ENCODE measurements at regions not wholly inside any gene's neighbourhood (a gene's known extent, or its start where the extent isn't known, plus 50 kb on each side); places are given as distances from the start of the nearest gene placed in this dataset.

DNA sequence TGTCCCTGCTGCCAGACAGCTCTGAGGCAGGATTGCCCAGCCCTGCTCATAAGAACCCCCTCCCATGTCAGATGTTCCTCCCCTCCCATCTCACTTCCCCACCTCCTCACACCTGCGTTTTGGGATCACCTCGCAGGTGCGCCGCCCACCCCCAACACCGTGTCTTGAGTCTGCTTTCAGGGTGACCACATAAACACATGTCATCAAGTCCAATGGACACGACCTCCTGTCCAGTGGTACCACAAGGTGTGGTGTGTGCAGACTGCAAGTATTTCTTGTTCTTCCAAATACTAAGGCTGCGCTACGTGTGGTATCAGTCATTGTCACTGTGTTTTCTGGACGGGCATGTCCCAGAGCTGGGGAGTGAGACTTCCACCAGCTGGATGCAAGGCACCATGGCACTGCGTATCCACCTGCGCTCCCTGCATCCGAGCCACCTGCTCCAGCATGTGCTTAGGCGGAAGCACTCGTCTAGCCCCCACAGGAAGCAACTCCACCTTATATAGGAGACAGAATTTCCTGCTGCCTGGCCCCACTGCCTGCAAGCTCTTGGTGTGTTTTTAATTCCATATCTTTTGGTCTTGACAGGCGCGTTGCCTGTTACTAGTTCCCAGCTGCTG, 119.7 kb upstream of the NXT1 start:
- H3K27ac ChIP-seq: no peak overlapping the region
- TF ChIP-seq, protein P1, sequence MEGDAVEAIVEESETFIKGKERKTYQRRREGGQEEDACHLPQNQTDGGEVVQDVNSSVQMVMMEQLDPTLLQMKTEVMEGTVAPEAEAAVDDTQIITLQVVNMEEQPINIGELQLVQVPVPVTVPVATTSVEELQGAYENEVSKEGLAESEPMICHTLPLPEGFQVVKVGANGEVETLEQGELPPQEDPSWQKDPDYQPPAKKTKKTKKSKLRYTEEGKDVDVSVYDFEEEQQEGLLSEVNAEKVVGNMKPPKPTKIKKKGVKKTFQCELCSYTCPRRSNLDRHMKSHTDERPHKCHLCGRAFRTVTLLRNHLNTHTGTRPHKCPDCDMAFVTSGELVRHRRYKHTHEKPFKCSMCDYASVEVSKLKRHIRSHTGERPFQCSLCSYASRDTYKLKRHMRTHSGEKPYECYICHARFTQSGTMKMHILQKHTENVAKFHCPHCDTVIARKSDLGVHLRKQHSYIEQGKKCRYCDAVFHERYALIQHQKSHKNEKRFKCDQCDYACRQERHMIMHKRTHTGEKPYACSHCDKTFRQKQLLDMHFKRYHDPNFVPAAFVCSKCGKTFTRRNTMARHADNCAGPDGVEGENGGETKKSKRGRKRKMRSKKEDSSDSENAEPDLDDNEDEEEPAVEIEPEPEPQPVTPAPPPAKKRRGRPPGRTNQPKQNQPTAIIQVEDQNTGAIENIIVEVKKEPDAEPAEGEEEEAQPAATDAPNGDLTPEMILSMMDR (conservative IDR thresholded peaks at IDR 0.05): no peak
- TF ChIP-seq ZFX (IDR thresholded peaks at IDR 0.05): no peak

DNA sequence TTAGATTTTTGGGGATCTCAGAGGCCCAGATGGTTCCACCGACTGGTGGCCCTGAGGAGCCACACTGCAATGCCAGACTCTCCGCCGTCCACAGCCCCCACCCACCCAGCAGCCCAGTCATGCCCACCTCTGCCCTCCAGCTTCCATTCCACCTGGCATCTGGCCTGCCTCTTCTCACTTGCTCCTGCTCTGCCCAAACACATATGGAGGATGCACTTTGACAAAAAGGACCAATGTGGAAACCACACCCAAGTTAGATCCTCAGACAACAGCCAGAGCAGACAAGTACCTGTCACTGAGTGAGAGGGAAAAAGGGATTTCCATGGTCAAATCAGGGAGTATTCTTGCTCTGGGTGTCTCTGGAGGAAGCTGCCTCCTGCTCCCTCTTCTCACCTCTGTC, 120.6 kb upstream of the NXT1 start:
- no peak for TF ChIP-seq ZFX (IDR thresholded peaks at IDR 0.05)
- TF ChIP-seq, protein P1 (conservative IDR thresholded peaks at IDR 0.05): no peak
- no peak overlapping the region for H3K27ac ChIP-seq

DNA sequence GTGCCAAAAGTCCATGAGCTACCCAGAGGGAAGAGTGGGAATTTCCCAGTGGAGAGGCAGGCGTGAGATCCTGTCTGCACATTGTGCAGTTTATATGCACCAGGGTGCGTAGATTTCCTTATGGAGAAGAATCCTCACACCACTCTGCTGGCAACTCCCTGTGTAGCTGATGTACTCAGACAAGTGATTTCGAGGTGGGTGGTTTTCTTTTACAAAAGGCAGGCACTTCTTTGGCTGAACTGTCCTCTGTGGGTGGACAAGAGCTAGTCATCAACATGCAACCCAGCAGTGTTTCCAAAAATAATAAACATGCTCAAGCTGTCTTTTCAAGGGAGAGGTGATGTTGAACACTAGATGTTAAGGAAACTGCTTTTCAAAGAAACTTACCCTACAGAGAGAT, 121.7 kb upstream of the NXT1 start:
- no peak for TF ChIP-seq ZFX (IDR thresholded peaks at IDR 0.05)
- TF ChIP-seq, protein P1 (conservative IDR thresholded peaks at IDR 0.05): no peak
- no peak overlapping the region for H3K27ac ChIP-seq

DNA sequence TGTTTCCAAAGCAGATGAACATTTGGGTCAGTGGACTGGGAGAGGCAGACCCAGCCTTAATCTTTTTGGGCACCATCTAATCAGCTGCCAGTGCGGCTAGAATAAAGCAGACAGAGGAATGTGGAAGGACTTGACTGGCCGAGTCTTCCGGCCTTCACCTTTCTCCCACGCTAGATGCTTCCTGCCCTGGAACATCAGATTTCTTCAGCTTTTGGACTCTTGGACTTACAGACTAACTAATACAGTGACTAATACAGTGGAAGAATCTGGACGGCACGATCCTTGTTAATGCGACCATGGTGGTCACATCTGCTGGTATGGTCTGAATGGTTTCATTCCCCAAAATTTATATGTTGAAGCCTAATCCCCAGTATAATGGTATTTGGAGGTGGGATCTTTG, 122.6 kb upstream of the NXT1 start:
- no peak overlapping the region for H3K27ac ChIP-seq
- TF ChIP-seq, protein P1 (conservative IDR thresholded peaks at IDR 0.05): no peak
- no peak for TF ChIP-seq ZFX (IDR thresholded peaks at IDR 0.05)

DNA sequence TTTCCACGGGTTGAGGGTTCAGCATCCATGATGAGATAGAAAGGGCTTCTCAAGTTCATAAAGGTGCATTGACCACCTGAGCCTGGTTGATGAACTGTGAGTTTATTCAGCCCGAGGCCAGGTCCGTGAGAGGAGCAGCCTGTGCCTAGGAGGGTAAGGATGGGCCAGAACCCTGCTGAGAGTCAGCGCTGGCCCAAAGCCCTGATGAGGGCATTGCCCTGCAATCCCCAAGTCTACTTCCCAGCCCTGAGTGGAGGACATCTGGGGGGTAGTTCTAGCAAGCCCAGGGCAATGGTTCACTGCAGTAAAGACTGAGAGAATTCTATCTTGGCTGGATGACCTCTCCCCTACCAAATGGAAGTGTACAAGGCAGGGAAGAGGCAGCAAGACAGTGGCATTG, 123.3 kb upstream of the NXT1 start:
- H3K27ac ChIP-seq: no peak overlapping the region
- TF ChIP-seq, protein P1 (conservative IDR thresholded peaks at IDR 0.05): no peak
- no peak for TF ChIP-seq ZFX (IDR thresholded peaks at IDR 0.05)

DNA sequence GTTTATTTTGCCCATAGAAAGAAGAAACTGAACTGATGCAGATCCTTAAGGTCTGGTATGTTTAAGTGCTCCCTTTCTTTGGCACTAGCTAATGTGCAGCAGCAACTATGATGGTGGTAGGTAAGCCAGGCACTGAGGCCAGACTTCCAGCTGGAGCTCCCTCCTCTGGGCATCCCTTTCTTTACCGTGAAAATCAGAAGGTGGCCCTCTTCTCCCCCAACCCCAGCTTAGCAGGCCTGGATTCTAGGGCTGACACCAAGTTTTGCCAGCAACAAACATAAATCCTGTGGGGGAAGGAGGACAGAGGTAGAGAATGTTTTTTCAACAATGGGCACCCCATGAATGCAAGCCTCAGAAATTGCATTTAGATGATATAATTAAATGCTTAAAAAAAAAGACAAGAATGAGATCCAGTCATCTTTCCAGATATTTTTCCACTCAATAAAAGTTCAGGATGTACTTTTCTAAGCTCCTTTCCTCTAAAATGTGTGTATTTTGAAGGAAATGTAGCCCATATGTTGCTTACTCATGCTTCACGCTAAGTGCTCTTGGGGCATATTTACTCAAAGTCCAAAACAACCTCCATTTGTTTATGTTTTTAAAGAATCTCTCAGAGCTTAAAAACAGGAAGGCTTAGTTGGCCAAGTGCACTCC, 123.9 kb upstream of the NXT1 start:
- TF ChIP-seq, protein P1 (conservative IDR thresholded peaks at IDR 0.05): no peak
- TF ChIP-seq ZFX (IDR thresholded peaks at IDR 0.05): no peak
- no peak overlapping the region for H3K27ac ChIP-seq

DNA sequence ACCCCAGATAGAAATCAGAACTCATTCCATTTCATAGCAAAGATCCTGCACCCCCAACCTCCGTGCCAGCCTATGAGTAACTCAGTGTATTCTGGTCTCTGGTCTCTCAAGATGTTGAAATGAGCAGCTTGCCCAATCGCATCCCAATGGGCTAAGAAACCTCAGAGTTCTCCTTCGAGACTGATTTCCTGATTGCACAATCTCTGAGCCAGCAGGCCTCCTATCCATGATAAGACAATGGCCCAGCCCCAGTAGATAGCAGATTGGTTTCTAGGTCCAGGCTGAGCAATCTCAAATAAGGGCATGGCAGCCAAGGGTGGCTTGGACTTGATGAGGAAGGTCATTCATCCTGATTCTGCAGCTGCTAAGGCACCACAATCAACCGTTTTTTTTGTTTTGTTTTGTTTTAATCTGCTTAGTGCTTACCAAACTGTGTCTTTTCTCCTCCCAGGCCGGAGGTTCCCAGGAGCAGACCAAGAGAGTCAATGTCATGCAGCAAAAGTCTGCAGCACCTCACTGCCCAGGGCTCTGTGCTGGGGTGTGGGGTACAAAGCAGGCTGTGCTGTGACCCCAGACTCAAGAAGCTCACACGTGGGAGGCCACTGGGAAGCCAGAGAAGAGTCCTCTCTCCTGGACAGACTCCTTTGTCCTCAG, 125.1 kb upstream of the NXT1 start:
- no peak overlapping the region for H3K27ac ChIP-seq

More for the DNA sequence above, 125.1 kb upstream of the NXT1 start:
- TF ChIP-seq, protein P1 (conservative IDR thresholded peaks at IDR 0.05): no peak
- TF ChIP-seq ZFX (IDR thresholded peaks at IDR 0.05): no peak
